Heart left ventricle (tissue), 16 donors: ENCODE measurements at regions not wholly inside any gene's neighbourhood (a gene's known extent, or its start where the extent isn't known, plus 50 kb on each side); places are given as distances from the start of the nearest gene placed in this dataset.
A peak's percentile ranks its signal among the peaks of the same experiment; 100 is the strongest.
"Not testable (repeated sequence)": the region's sequence is repeated elsewhere in the genome, so short reads cannot be mapped to it uniquely, and the experiment has no call there.

ENCODE experiments used
- ATAC-seq, 4 donors: fragments of 200-7000 bp; cut with Tn5 transposase; one replicate each; pipeline ENCODE4 v1.9.1; 2020 to 2022; ENCODE audit warnings: moderate library complexity in 4 of 4, mild to moderate bottlenecking in 3 of 4, moderate number of reproducible peaks in 1 of 4
- DNase-seq, 5 donors: peaks; one replicate each; pipeline ENCODE4 v3.0.0-alpha.2; 2020
- H3K27ac ChIP-seq, 12 donors: fragments of 200-600 bp; sonication (generic) in 4 of 12; one replicate each; pipeline versions ENCODE4 v1.5.0 to v1.8.0; 2016 to 2022; ENCODE audit warnings: mild to moderate bottlenecking in 2 of 12
- H3K27me3 ChIP-seq, 9 donors: fragments of 200-600 bp; sonication (generic) in 2 of 9; one replicate each; pipeline versions ENCODE4 v1.5.1 to v1.8.0; 2016 to 2022; ENCODE audit warnings: mild to moderate bottlenecking in 3 of 9
- H3K36me3 ChIP-seq, 9 donors: fragments of 200-600 bp; sonication (generic) in 2 of 9; one replicate each; pipeline versions ENCODE4 v1.5.0 to v1.8.0; 2018 to 2022; ENCODE audit warnings: mild to moderate bottlenecking in 2 of 9
- H3K4me1 ChIP-seq, 12 donors: fragments of 200-600 bp; sonication (generic) in 4 of 12; one replicate each; pipeline versions ENCODE4 v1.5.0 to v1.8.0; 2016 to 2022; ENCODE audit warnings: mild to moderate bottlenecking in 3 of 12
- H3K4me3 ChIP-seq, 12 donors: fragments of 200-600 bp; sonication (generic) in 4 of 12; one replicate each; pipeline versions ENCODE4 v1.5.0 to v1.8.0; 2017 to 2022; ENCODE audit warnings: mild to moderate bottlenecking in 9 of 12, moderate library complexity in 4 of 12
- H3K9me3 ChIP-seq, 12 donors: fragments of 200-600 bp; sonication (generic) in 4 of 12; one replicate each; pipeline versions ENCODE4 v1.5.0 to v1.8.0; 2016 to 2022; ENCODE audit warnings: mild to moderate bottlenecking in 1 of 12
- POLR2A ChIP-seq, 2 donors: fragments of 450-650 bp; IDR thresholded peaks; one replicate each; pipeline ENCODE4 v1.6.1; 2017; ENCODE audit warnings: antibody characterized with exemption in 2 of 2, mild to moderate bottlenecking in 2 of 2, moderate library complexity in 2 of 2
- WGBS, 4 donors: extraction: QIAGEN DNeasy Blood & Tissue Kit in 2 of 4; methylation state at CpG; one replicate each; pipeline versions ENCODE4 v1.1.5 to v1.1.7; 2013 to 2018; 5-methylcytosine and 5-hydroxymethylcytosine counted together
- intact Hi-C, 10 donors: fragments of 100-400 bp; cut with DNase I; formaldehyde crosslinking; loops; one replicate each; pipeline versions ENCODE4 v1.11.1 to v1.14.2; 2022
- TF ChIP-seq, protein P1 (sequence below), 12 donors: fragments of 200-600 bp; sonication (generic) in 4 of 12; IDR thresholded peaks; one replicate each; pipeline versions ENCODE4 v1.5.0 to v1.8.0; 2018 to 2022; ENCODE audit warnings: antibody characterized with exemption in 12 of 12, mild to moderate bottlenecking in 5 of 12
- donor health status: ischemic (EF 13 %, LVEDD 7.1; RV severe dilation, severe dysfunction).
- donor health status: healthy with polysubstance abuse.
- donor health status: DM: no; HTN: yes; CAD: no.
- donor health status: DM: no; HTN: no; CAD: no.
- donor health status: ischemic (EF 25% LVEDD 6.9; RV normal size, moderate dysfunction).
- donor health status: ischemic (EF 25% LVEDD 5.7; RV mildly dilated, moderate dysfunction).
- donor health status: healthy.
- donor health status: DM: yes; HTN: yes; CAD: no.
- donor health status: ischemic (EF 35%, LVEDD 5.7; RV mildly dilated, moderate dysfunction).
- donor health status: nonischemic (EF 11% LVEDD 7.7; RV severe dilation, severe dysfunction).
- donor health status: DM: yes; HTN: yes; CAD: no.
- donor health status: PGD.
- donor health status: ischemic (EF 29% LVEDD 5.4; RV normal size, mild dysfunction).
- donor health status: nonischemic (EF 23%, LVEDD 6.1; RV moderate dilation, normal function).

DNA sequence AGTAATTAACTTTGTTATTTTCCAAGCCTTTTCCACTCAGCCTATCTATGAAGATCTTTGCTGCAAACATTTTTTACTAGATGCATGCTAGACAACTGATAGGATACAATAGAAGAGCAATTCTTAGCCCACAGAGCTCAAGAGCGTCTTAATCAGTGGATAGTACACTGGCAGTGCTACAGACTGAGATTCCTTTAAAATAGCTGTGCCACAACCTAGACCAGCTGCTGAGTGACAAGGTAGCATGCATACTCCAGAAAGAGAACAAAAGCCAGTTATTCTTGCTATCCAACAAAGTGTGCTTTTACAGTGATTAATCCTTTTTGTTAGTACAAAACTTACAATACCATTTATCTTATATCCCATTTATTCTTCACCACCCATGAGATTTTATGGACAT lies 507.9 kb upstream of the SYT4 start:
- TF ChIP-seq POLR2A (IDR thresholded peaks at IDR 0.05), result no peak
- TF ChIP-seq, protein P1, sequence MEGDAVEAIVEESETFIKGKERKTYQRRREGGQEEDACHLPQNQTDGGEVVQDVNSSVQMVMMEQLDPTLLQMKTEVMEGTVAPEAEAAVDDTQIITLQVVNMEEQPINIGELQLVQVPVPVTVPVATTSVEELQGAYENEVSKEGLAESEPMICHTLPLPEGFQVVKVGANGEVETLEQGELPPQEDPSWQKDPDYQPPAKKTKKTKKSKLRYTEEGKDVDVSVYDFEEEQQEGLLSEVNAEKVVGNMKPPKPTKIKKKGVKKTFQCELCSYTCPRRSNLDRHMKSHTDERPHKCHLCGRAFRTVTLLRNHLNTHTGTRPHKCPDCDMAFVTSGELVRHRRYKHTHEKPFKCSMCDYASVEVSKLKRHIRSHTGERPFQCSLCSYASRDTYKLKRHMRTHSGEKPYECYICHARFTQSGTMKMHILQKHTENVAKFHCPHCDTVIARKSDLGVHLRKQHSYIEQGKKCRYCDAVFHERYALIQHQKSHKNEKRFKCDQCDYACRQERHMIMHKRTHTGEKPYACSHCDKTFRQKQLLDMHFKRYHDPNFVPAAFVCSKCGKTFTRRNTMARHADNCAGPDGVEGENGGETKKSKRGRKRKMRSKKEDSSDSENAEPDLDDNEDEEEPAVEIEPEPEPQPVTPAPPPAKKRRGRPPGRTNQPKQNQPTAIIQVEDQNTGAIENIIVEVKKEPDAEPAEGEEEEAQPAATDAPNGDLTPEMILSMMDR (IDR thresholded peaks at IDR 0.05), result no peak
- DNase-seq, result no peak
- no peaks in the 10 kb centered on the region for H3K36me3 ChIP-seq
- ATAC-seq, result no peak
- 46 to 60% (median 58%) methylated on average over 1 of the region's 1 CpG for WGBS, 4 donors
- H3K9me3 ChIP-seq, result no peaks in the 10 kb centered on the region
- no peaks in the 10 kb centered on the region for H3K4me1 ChIP-seq
- intact Hi-C loops, result loop anchor here in 5 of 10 donors (5.0 to 10.0 kb wide), 3 partner anchors 163 to 1600 kb away; no protein-coding TSS in a partner anchor
- no peaks in the 10 kb centered on the region for H3K27me3 ChIP-seq
- H3K4me3 ChIP-seq, result no peak overlapping the region
- no peak overlapping the region for H3K27ac ChIP-seq

DNA sequence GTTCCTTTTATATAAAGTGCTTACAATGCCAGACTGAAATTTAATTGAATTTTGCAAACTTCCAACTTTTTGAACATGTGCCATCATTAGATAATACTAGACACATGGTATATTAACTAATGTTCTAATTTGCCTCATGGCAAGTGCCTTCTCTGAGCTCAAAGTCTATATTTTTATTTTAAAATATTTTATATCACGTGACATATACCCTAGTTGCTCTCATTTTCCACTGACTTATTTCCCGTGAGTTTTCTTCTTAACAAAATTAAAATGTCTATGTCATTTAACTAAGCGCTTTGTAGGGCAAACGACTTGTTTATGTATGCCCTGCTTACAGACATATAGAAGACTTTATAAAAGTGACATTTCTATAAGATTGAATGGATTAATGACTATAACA lies 509.6 kb upstream of the SYT4 start:
- ATAC-seq (no peak), DNase-seq (no peak)
- TF ChIP-seq POLR2A (IDR thresholded peaks at IDR 0.05), result no peak
- TF ChIP-seq, protein P1 (IDR thresholded peaks at IDR 0.05), result no peak
- Histone ChIP-seq H3K9me3 (no peaks in the 10 kb centered on the region), H3K4me1 (no peaks in the 10 kb centered on the region), H3K27me3 (no peaks in the 10 kb centered on the region), H3K36me3 (no peaks in the 10 kb centered on the region), H3K4me3 (no peak overlapping the region), H3K27ac (no peak overlapping the region)
- WGBS, 4 donors, result 88 to 92% (median 89%) methylated on average over 4 of the region's 4 CpGs
- intact Hi-C loops, result loop anchor here in 5 of 10 donors (5.0 to 10.0 kb wide), 3 partner anchors 165 to 1598 kb away; no protein-coding TSS in a partner anchor

DNA sequence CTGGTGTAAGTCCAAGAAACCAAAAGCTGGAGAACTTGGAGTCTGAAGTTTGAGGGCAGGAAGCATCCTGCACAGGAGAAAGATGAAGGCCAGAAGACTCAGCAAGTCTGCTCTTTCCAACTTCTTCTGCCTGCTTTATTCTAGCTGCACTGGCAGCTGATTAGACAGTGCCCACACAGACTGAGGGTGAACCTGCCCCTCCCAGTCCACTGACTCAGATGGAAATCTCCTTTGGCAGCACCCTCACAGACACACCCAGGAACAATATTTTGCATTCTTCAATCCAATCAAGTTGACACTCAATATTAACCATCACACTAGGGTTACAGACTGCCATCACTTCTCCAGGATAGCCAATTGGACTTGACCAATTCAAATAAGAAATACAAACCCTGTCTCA lies 510.4 kb upstream of the SYT4 start:
- not testable (repeated sequence) for H3K27me3 ChIP-seq, H3K36me3 ChIP-seq, H3K9me3 ChIP-seq, DNase-seq, H3K4me1 ChIP-seq, H3K4me3 ChIP-seq, H3K27ac ChIP-seq, ATAC-seq
- intact Hi-C loops, result loop anchor here in 5 of 10 donors (5.0 to 10.0 kb wide), 3 partner anchors 165 to 1597 kb away; no protein-coding TSS in a partner anchor

DNA sequence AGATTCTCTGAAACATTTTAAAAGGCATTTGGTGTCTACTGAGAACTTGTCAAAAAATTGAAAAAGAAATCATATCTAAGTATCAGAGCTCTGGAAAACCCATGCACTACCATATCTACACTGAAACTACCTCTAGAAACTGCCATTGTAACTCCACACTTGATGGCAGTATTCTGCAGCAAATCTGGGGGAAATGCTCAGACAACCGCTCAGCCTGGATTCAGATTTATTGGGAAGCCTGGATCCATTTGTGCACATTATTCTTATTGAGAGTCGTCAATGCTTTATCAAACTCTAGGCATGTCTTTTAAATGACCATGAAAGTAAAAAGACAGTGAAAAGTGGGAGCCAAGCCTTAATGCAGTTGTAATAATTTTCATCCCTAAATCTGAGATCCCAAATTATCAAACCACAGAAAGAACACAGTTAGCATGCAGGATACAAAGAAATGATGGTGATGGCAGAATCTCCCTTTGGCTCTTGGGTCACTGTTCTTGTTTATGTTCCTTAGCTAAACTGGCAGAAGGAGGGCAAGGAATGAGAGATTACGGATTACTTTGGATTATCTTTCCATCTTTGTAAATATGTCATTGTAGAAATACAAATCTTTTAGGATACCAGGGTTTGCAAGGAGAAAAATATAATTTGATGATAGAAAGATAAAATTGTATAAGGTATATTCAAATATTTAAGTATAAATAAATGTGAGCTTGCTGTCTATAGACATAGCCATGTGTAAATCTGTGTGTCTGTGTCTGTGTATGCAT lies 512.1 kb upstream of the SYT4 start:
- Histone ChIP-seq H3K4me3 (no peak overlapping the region), H3K4me1 (peaks cover 0 to 3% (median 0%) of the 10 kb centered on the region in 12 donors), H3K36me3 (no peaks in the 10 kb centered on the region), H3K27me3 (no peaks in the 10 kb centered on the region), H3K27ac (no peak overlapping the region), H3K9me3 (no peaks in the 10 kb centered on the region)
- TF ChIP-seq, protein P1 (IDR thresholded peaks at IDR 0.05), result peak in 9 of 12 donors; percentile 10 to 64 (median 44)
- TF ChIP-seq POLR2A (IDR thresholded peaks at IDR 0.05), result no peak
- intact Hi-C loops, result loop anchor here in 5 of 10 donors (5.0 to 10.0 kb wide), 3 partner anchors 167 to 1595 kb away; no protein-coding TSS in a partner anchor
- ATAC-seq (peak in 2 of 4 donors; percentile 44 to 64), DNase-seq (no peak)
- 45 to 60% (median 50%) methylated on average over 3 of the region's 3 CpGs for WGBS, 4 donors
